Lower leg skin (tissue), 4 donors: ENCODE measurements at regions not wholly inside any gene's neighbourhood (a gene's known extent, or its start where the extent isn't known, plus 50 kb on each side); places are given as distances from the start of the nearest gene placed in this dataset.

Experiments
- DNase-seq, 2 donors: peaks; one replicate each; pipeline ENCODE4 v3.0.0-alpha.2; 2019; ENCODE audit warnings: low spot score in 2 of 2
- H3K4me3 ChIP-seq: fragments of 200-600 bp; sonication (generic); 2 replicates; pipeline ENCODE4 v1.5.1; 2017; ENCODE audit warnings: mild to moderate bottlenecking, low read depth; ENCODE audit not compliant: poor library complexity, severe bottlenecking
- CTCF ChIP-seq, 3 donors: fragments of 450-650 bp; IDR thresholded peaks; one replicate each; pipeline ENCODE4 v1.5.1; 2016; ENCODE audit warnings: antibody characterized with exemption in 3 of 3, mild to moderate bottlenecking in 3 of 3, moderate library complexity in 2 of 3
- POLR2A ChIP-seq, 2 donors: fragments of 450-650 bp; IDR thresholded peaks; one replicate each; pipeline ENCODE4 v1.6.1; 2016 to 2017; ENCODE audit warnings: antibody characterized with exemption in 2 of 2, mild to moderate bottlenecking in 1 of 2, moderate library complexity in 1 of 2
- WGBS, 2 donors: methylation state at CpG; one replicate each; pipeline ENCODE4 v1.1.5; 2018; 5-methylcytosine and 5-hydroxymethylcytosine counted together
- intact Hi-C: fragments of 100-400 bp; cut with DNase I; formaldehyde crosslinking; loops from one replicate; pipeline ENCODE4 v1.15.0; 2023; ENCODE audit warnings: low total_unique reads

GRCh38 chr10:52561322-52561721, 211.3 kb downstream of the MBL2 start:
- H3K4me3 ChIP-seq, result no peak overlapping the region
- 93 to 96% methylated on average over 3 of the region's 3 CpGs for WGBS, 2 donors
- no peak for DNase-seq
- no peak for TF ChIP-seq CTCF (IDR thresholded peaks at IDR 0.05)
- no peak for TF ChIP-seq POLR2A (IDR thresholded peaks at IDR 0.05)
- intact Hi-C loops, result no loop called here

DNA sequence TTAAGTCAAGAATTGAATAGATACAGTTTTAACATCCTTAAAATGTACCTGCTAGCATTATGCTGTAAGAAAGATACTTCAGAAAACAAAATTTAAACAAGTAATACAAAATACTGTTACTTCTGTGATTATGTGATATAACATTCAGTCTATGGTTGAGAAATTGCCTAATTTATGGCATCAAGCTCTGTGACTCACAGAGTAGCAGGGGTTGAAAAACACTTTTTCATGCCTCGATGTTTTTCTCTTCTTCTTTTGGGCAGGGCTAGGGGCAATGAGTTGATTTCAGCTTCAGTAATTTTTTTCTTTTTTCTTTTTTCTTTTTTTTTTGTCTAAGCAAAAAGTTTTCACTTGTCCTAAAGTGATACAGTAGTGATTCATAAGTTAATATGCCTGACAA, 209.2 kb downstream of the MBL2 start:
- DNase-seq, result no peak
- no peak for TF ChIP-seq POLR2A (IDR thresholded peaks at IDR 0.05)
- no peak for TF ChIP-seq CTCF (IDR thresholded peaks at IDR 0.05)
- 51 to 62% methylated on average over 1 of the region's 1 CpG for WGBS, 2 donors
- no peak overlapping the region for H3K4me3 ChIP-seq
- intact Hi-C loops, result no loop called here

DNA sequence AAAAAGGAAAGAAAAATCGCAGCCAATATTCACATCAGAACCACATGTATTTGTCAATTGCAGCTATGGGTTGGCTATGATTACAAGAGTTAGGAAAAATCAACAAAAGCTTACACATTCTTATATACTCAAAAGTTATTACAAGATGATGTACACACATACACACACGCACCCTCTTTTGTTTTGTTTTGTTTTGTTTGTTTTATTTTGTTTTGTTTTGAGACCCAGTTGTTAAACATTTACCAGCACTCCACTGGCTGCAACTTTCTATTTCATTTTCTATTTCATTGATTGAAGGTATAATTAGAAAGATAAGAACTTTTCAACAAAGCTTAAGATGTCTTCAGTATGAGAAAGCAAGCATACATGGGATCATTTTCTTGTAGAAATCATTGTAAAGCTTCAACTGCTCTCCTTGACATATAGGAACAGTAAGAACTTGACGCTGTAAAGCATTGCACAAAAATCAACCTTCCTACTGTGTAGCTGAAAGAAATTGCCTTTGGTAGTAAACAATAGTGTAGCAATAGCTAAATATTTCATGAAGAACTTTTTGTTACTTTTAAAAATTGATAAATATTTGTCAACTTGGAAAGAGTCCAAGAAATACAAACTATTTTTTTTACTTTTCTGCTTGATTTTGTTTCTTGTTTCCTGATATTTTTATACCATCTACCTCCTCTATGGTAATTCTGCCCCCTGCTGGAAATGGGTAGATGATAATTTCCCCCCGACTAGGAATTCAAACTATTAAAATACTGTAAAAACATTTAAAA, 205.9 kb downstream of the MBL2 start:
- intact Hi-C loops, result no loop called here
- no peak for TF ChIP-seq POLR2A (IDR thresholded peaks at IDR 0.05)
- TF ChIP-seq CTCF (IDR thresholded peaks at IDR 0.05), result no peak
- 47 to 49% methylated on average over 4 of the region's 4 CpGs for WGBS, 2 donors
- no peak for DNase-seq
- H3K4me3 ChIP-seq, result no peak overlapping the region

GRCh38 chr10:52567247-52567580, 205.4 kb downstream of the MBL2 start:
- no peak for DNase-seq
- intact Hi-C loops, result no loop called here
- 58% methylated on average over 3 of the region's 3 CpGs for WGBS, 2 donors
- no peak for TF ChIP-seq POLR2A (IDR thresholded peaks at IDR 0.05)
- no peak for TF ChIP-seq CTCF (IDR thresholded peaks at IDR 0.05)
- no peak overlapping the region for H3K4me3 ChIP-seq

DNA sequence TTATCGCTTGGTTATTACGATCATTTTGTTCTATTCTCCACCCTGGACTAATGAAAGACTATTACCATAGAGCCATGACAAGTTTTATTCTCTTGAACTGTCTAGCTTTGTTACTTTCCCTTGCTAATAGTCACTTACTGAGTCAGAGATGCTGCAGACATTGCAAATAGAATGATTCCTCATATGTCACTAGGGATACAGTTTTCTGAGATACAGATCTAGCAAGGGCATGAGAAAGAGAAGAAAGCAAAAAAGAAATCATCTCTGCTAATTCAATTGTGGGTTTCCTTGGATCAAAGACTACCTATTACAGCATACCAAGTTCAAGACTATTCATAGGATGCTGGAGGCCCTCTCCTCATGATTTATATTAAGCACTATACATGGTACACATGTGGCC, 204.3 kb downstream of the MBL2 start:
- no peak overlapping the region for H3K4me3 ChIP-seq
- 91 to 98% methylated on average over 2 of the region's 2 CpGs for WGBS, 2 donors
- TF ChIP-seq CTCF (IDR thresholded peaks at IDR 0.05), result no peak
- TF ChIP-seq POLR2A (IDR thresholded peaks at IDR 0.05), result no peak
- intact Hi-C loops, result no loop called here
- DNase-seq, result no peak

GRCh38 chr10:52570490-52570889, 202.1 kb downstream of the MBL2 start:
- WGBS, 2 donors, result 55 to 62% methylated on average over 1 of the region's 1 CpG
- DNase-seq, result no peak
- intact Hi-C loops, result no loop called here
- no peak overlapping the region for H3K4me3 ChIP-seq
- TF ChIP-seq CTCF (IDR thresholded peaks at IDR 0.05) (no peak), POLR2A (IDR thresholded peaks at IDR 0.05) (no peak)
